GM12878 (cell line): ENCODE measurements at regions not wholly inside any gene's neighbourhood (a gene's known extent, or its start where the extent isn't known, plus 50 kb on each side); places are given as distances from the start of the nearest gene placed in this dataset.

Experiments used
- ESRRA ChIP-seq: IDR thresholded peaks from 2 replicates; pipeline ENCODE4 v1.6.1; 2012; ENCODE audit warnings: mild to moderate bottlenecking, low read length, improper control_type of control experiment
- FOXM1 ChIP-seq: IDR thresholded peaks from 2 replicates; pipeline ENCODE4 v1.6.1; 2012; ENCODE audit warnings: low read depth, mild to moderate bottlenecking, inconsistent platforms, low read length, moderate library complexity
- TCF12 ChIP-seq: IDR thresholded peaks from 2 replicates; pipeline ENCODE4 v1.6.1; 2011; ENCODE audit warnings: low read depth, mild to moderate bottlenecking, low read length
- YY1 ChIP-seq: IDR thresholded peaks from 2 replicates; pipeline ENCODE4 v1.6.1; 2011; ENCODE audit warnings: low read depth, mild to moderate bottlenecking, low read length
- TF ChIP-seq, protein P1 (sequence below): fragments of 450-650 bp; IDR thresholded peaks from 2 replicates; pipeline ENCODE4 v1.6.1; 2016; ENCODE audit warnings: mild to moderate bottlenecking, moderate library complexity, borderline replicate concordance

DNA sequence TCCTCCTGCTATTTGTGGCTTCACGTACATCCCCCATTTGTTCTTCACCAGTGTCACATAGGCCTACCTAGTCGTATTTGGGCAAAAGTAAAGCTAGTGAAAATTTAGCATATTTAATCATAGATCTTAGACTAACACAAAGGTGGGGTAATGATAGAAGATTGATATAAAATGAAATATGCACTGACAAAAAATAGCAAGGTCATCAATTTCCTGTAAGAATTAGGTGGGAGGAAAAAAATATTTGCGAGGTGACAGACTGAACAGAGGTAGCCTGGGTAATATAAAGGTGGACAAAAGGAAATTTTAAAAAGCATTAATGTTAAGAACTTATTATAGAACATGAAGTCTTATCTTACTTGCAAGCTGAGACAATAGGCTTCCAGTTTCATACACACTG is 239.9 kb downstream of the PCDH10 start:
- TF ChIP-seq, protein P1, sequence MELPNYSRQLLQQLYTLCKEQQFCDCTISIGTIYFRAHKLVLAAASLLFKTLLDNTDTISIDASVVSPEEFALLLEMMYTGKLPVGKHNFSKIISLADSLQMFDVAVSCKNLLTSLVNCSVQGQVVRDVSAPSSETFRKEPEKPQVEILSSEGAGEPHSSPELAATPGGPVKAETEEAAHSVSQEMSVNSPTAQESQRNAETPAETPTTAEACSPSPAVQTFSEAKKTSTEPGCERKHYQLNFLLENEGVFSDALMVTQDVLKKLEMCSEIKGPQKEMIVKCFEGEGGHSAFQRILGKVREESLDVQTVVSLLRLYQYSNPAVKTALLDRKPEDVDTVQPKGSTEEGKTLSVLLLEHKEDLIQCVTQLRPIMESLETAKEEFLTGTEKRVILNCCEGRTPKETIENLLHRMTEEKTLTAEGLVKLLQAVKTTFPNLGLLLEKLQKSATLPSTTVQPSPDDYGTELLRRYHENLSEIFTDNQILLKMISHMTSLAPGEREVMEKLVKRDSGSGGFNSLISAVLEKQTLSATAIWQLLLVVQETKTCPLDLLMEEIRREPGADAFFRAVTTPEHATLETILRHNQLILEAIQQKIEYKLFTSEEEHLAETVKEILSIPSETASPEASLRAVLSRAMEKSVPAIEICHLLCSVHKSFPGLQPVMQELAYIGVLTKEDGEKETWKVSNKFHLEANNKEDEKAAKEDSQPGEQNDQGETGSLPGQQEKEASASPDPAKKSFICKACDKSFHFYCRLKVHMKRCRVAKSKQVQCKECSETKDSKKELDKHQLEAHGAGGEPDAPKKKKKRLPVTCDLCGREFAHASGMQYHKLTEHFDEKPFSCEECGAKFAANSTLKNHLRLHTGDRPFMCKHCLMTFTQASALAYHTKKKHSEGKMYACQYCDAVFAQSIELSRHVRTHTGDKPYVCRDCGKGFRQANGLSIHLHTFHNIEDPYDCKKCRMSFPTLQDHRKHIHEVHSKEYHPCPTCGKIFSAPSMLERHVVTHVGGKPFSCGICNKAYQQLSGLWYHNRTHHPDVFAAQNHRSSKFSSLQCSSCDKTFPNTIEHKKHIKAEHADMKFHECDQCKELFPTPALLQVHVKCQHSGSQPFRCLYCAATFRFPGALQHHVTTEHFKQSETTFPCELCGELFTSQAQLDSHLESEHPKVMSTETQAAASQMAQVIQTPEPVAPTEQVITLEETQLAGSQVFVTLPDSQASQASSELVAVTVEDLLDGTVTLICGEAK = no peak
- TF ChIP-seq YY1 = no peak
- TF ChIP-seq TCF12 = no peak
- TF ChIP-seq FOXM1 = no peak
- TF ChIP-seq ESRRA = no peak
